ENCODE measurements at regions not wholly inside any gene's neighbourhood (a gene's known extent, or its start where the extent isn't known, plus 50 kb on each side); places are given as distances from the start of the nearest gene placed in this dataset.

- DNase-seq (no peak), ATAC-seq (no peak)
- peaks cover 0 to 2% of the 10 kb centered on the region in 2 donors for H3K9me3 Mint-ChIP-seq
- no peak overlapping the region for H3K4me3 Mint-ChIP-seq
- H3K4me1 Mint-ChIP-seq = no peaks in the 10 kb centered on the region
- no peaks in the 10 kb centered on the region for H3K36me3 ChIP-seq (ENCODE audit: control insufficient read depth, insufficient read depth, low read length)
- no peak for TF ChIP-seq CTCF (IDR thresholded peaks at IDR 0.05)
- no peak overlapping the region for H3K27ac ChIP-seq (ENCODE audit: low read length)
- intact Hi-C loops (cut with micrococcal nuclease) = no loop called here
- H3K27me3 Mint-ChIP-seq (ENCODE audit: low read depth in 2 of 2) = peaks cover 0 to 9% of the 10 kb centered on the region in 2 donors
- H3K4me3 ChIP-seq (ENCODE audit: low read length) = no peak overlapping the region
- 90% methylated on average over 9 of the region's 9 CpGs for WGBS (ENCODE audit: insufficient coverage)
- H3K27me3 ChIP-seq (ENCODE audit: control insufficient read depth, insufficient read depth, low read length) = no peaks in the 10 kb centered on the region
- no peaks in the 10 kb centered on the region for H3K9me3 ChIP-seq (ENCODE audit: control insufficient read depth, insufficient read depth, low read length)
- H3K27ac Mint-ChIP-seq = no peak overlapping the region
- no peaks in the 10 kb centered on the region for H3K36me3 Mint-ChIP-seq
- no peaks in the 10 kb centered on the region for H3K4me1 ChIP-seq (ENCODE audit: control insufficient read depth, insufficient read depth, low read length)
These were observed 273.8 kb downstream of the MRTFB start for GRCh38 chr16:14344945-14345344.

- H3K4me3 ChIP-seq (ENCODE audit: low read length) = no peak overlapping the region
- no peak overlapping the region for H3K27ac ChIP-seq (ENCODE audit: low read length)
- H3K4me3 Mint-ChIP-seq = no peak overlapping the region
- no peaks in the 10 kb centered on the region for H3K4me1 ChIP-seq (ENCODE audit: control insufficient read depth, insufficient read depth, low read length)
- no peaks in the 10 kb centered on the region for H3K9me3 ChIP-seq (ENCODE audit: control insufficient read depth, insufficient read depth, low read length)
- 77% methylated on average over 5 of the region's 5 CpGs for WGBS (ENCODE audit: insufficient coverage)
- H3K9me3 Mint-ChIP-seq = peaks cover 0 to 2% of the 10 kb centered on the region in 2 donors
- no peak overlapping the region for H3K27ac Mint-ChIP-seq
- H3K36me3 ChIP-seq (ENCODE audit: control insufficient read depth, insufficient read depth, low read length) = no peaks in the 10 kb centered on the region
- H3K27me3 ChIP-seq (ENCODE audit: control insufficient read depth, insufficient read depth, low read length) = no peaks in the 10 kb centered on the region
- intact Hi-C loops (cut with micrococcal nuclease) = no loop called here
- no peaks in the 10 kb centered on the region for H3K4me1 Mint-ChIP-seq
- no peak for DNase-seq
- peaks cover 0 to 10% of the 10 kb centered on the region in 2 donors for H3K27me3 Mint-ChIP-seq (ENCODE audit: low read depth in 2 of 2)
- no peak for TF ChIP-seq CTCF (IDR thresholded peaks at IDR 0.05)
- H3K36me3 Mint-ChIP-seq = no peaks in the 10 kb centered on the region
- ATAC-seq = no peak
These were observed 273.2 kb downstream of the MRTFB start for GRCh38 chr16:14344292-14344691.

- Histone ChIP-seq H3K27me3 (ENCODE audit: control insufficient read depth, insufficient read depth, low read length) (no peaks in the 10 kb centered on the region), H3K27ac (ENCODE audit: low read length) (no peak overlapping the region), H3K4me3 (ENCODE audit: low read length) (no peak overlapping the region), H3K36me3 (ENCODE audit: control insufficient read depth, insufficient read depth, low read length) (no peaks in the 10 kb centered on the region), H3K4me1 (ENCODE audit: control insufficient read depth, insufficient read depth, low read length) (no peaks in the 10 kb centered on the region), H3K9me3 (ENCODE audit: control insufficient read depth, insufficient read depth, low read length) (no peaks in the 10 kb centered on the region)
- DNase-seq = no peak
- H3K36me3 Mint-ChIP-seq = no peaks in the 10 kb centered on the region
- 98% methylated on average over 3 of the region's 4 CpGs for WGBS (ENCODE audit: insufficient coverage)
- ATAC-seq = no peak
- intact Hi-C loops (cut with micrococcal nuclease) = no loop called here
- H3K27me3 Mint-ChIP-seq (ENCODE audit: low read depth in 2 of 2) = peaks cover 0 to 13% of the 10 kb centered on the region in 2 donors
- no peak overlapping the region for H3K4me3 Mint-ChIP-seq
- TF ChIP-seq CTCF (IDR thresholded peaks at IDR 0.05) = no peak
- H3K9me3 Mint-ChIP-seq = peaks cover 2% of the 10 kb centered on the region in 2 donors
- H3K4me1 Mint-ChIP-seq = no peaks in the 10 kb centered on the region
- no peak overlapping the region for H3K27ac Mint-ChIP-seq
These were observed 270.5 kb downstream of the MRTFB start for GRCh38 chr16:14341324-14342225.

Measured in natural killer cell (primary cell).